CD4-positive, alpha-beta T cell treated with Interleukin-15 for 4 hours (primary cell): ENCODE measurements at regions not wholly inside any gene's neighbourhood (a gene's known extent, or its start where the extent isn't known, plus 50 kb on each side); places are given as distances from the start of the nearest gene placed in this dataset.

Experiments used
- DNase-seq: peaks from one replicate; pipeline ENCODE4 v3.0.0-alpha.2; 2020; ENCODE audit warnings: low spot score

- DNase-seq: no peak
These were observed 617.4 kb downstream of the SOX6 start for GRCh38 chr11:15738931-15739330.

- no peak for DNase-seq
These were observed 613.5 kb downstream of the SOX6 start for GRCh38 chr11:15742626-15743519.

- no peak for DNase-seq
These were observed 611.7 kb downstream of the SOX6 start for GRCh38 chr11:15744693-15745092.

GRCh38 chr11:15745266-15745665 lies 611.1 kb downstream of the SOX6 start:
- no peak for DNase-seq

GRCh38 chr11:15747671-15748070 lies 608.7 kb downstream of the SOX6 start:
- no peak for DNase-seq

GRCh38 chr11:15748132-15748531 lies 608.2 kb downstream of the SOX6 start:
- no peak for DNase-seq

GRCh38 chr11:15748741-15749140 lies 607.6 kb downstream of the SOX6 start:
- DNase-seq: no peak

GRCh38 chr11:15750535-15751308 lies 605.6 kb downstream of the SOX6 start:
- DNase-seq: no peak

- DNase-seq: no peak
These were observed 602.1 kb downstream of the SOX6 start for GRCh38 chr11:15754221-15754620.

- no peak for DNase-seq
These were observed 599.2 kb downstream of the SOX6 start for GRCh38 chr11:15757048-15757698.

- no peak for DNase-seq
These were observed 597.4 kb downstream of the SOX6 start for GRCh38 chr11:15758857-15759465.

- DNase-seq: no peak
These were observed 595.1 kb downstream of the SOX6 start for GRCh38 chr11:15761235-15761634.

- no peak for DNase-seq
These were observed 592.0 kb downstream of the SOX6 start for GRCh38 chr11:15764326-15764725.

GRCh38 chr11:15764948-15765347 lies 591.4 kb downstream of the SOX6 start:
- no peak for DNase-seq

GRCh38 chr11:15765530-15765929 lies 590.8 kb downstream of the SOX6 start:
- no peak for DNase-seq

GRCh38 chr11:15768321-15768720 lies 588.0 kb downstream of the SOX6 start:
- DNase-seq: no peak

- DNase-seq: no peak
These were observed 587.1 kb downstream of the SOX6 start for GRCh38 chr11:15769203-15769602.

- no peak for DNase-seq
These were observed 585.4 kb downstream of the SOX6 start for GRCh38 chr11:15770798-15771414.

GRCh38 chr11:15772547-15772946 lies 583.8 kb downstream of the SOX6 start:
- DNase-seq: no peak

- DNase-seq: no peak
These were observed 583.4 kb downstream of the SOX6 start for GRCh38 chr11:15772981-15773380.

GRCh38 chr11:15773476-15774387 lies 582.6 kb downstream of the SOX6 start:
- no peak for DNase-seq
